Peyer's patch (tissue), 4 donors: ENCODE measurements at regions not wholly inside any gene's neighbourhood (a gene's known extent, or its start where the extent isn't known, plus 50 kb on each side); places are given as distances from the start of the nearest gene placed in this dataset.

Experiments used
- CTCF ChIP-seq, 6 experiments: fragments of 450-650 bp in 4 of 6; fragments of 200-600 bp in 2 of 6; sonication (generic) in 1 of 6; IDR thresholded peaks; one replicate each; pipeline ENCODE4 v1.5.1; 2017 to 2019; ENCODE audit warnings: antibody characterized with exemption in 6 of 6, mild to moderate bottlenecking in 3 of 6, moderate library complexity in 1 of 6
- POLR2A ChIP-seq, 2 donors: fragments of 450-650 bp; IDR thresholded peaks; one replicate each; pipeline ENCODE4 v1.5.1; 2017; ENCODE audit warnings: antibody characterized with exemption in 2 of 2, mild to moderate bottlenecking in 2 of 2, moderate library complexity in 2 of 2

DNA sequence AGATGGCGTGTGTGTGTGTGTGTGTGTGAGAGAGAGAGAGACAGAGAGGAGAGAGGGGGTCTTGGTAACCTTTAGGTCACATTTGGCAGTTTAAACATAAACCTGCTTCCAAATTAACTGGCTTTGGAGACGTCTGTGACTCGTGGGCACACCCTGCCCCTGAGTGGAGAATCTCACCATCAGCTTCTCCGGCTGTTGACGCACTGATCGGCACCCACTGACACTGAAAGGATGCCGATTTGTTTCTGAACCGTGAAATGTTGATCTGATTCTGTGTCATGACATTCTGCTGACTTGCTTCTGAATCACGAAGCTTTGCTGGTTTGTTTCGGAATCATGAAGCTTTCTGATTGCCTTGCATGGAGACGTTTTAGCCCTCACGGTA, 114.7 kb downstream of the RTP5 start:
- no peak for TF ChIP-seq CTCF (IDR thresholded peaks at IDR 0.05)
- TF ChIP-seq POLR2A (IDR thresholded peaks at IDR 0.05), result no peak
